ENCODE measurements at regions not wholly inside any gene's neighbourhood (a gene's known extent, or its start where the extent isn't known, plus 50 kb on each side); places are given as distances from the start of the nearest gene placed in this dataset.
"Not testable (repeated sequence)": the region's sequence is repeated elsewhere in the genome, so short reads cannot be mapped to it uniquely, and the experiment has no call there.

DNA sequence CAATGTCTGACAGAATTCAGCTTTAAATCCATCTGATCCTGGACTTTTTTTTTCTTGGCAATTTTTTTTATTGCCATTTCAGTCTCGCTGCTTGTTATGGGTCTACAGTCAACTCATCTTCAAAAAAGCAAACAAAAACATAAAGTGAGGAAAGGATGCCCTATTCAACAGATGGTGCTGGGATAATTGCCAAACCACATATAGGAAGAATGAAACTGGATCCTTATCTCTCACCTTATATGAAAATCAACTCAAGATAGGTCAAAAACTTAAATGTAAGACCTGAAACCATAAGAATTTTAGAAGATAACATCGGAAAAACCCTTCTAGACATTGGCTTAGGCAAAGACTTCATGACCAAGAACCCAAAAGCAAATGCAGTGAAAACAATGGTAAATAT is 389.1 kb upstream of the ST8SIA4 start:
- Histone ChIP-seq H3K27ac (no peak overlapping the region), H3K4me1 (ENCODE audit: insufficient read depth) (no peaks in the 10 kb centered on the region), H3K36me3 (no peaks in the 10 kb centered on the region), H3K4me3 (no peak overlapping the region), H3K27me3 (no peaks in the 10 kb centered on the region), H3K9me3 (no peaks in the 10 kb centered on the region)
- intact Hi-C loops (cut with DNase I) = no loop called here
- no peak for TF ChIP-seq POLR2A (IDR thresholded peaks at IDR 0.05)
- no peak for TF ChIP-seq EP300 (IDR thresholded peaks at IDR 0.05)
- TF ChIP-seq, protein P1, sequence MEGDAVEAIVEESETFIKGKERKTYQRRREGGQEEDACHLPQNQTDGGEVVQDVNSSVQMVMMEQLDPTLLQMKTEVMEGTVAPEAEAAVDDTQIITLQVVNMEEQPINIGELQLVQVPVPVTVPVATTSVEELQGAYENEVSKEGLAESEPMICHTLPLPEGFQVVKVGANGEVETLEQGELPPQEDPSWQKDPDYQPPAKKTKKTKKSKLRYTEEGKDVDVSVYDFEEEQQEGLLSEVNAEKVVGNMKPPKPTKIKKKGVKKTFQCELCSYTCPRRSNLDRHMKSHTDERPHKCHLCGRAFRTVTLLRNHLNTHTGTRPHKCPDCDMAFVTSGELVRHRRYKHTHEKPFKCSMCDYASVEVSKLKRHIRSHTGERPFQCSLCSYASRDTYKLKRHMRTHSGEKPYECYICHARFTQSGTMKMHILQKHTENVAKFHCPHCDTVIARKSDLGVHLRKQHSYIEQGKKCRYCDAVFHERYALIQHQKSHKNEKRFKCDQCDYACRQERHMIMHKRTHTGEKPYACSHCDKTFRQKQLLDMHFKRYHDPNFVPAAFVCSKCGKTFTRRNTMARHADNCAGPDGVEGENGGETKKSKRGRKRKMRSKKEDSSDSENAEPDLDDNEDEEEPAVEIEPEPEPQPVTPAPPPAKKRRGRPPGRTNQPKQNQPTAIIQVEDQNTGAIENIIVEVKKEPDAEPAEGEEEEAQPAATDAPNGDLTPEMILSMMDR (IDR thresholded peaks at IDR 0.05) = no peak
- no peak for DNase-seq
- WGBS, 3 donors = 63 to 77% (median 69%) methylated on average over 2 of the region's 2 CpGs

DNA sequence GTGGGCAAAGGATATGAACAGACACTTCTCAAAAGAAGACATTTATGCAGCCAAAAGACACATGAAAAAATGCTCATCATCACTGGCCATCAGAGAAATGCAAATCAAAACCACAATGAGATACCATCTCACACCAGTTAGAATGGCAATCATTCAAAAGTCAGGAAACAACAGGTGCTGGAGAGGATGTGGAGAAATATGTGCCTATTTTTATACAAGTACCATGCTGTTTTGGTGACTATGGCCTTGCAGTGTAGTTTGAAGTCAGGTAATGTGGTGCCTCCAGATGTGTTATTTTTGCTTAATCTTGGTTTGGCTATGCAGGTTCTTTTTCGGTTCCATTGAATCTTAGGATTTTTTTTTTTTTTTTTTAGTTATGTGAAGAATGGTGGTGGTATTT is 387.7 kb upstream of the ST8SIA4 start:
- H3K27me3 ChIP-seq; H3K27ac ChIP-seq; H3K4me1 ChIP-seq (ENCODE audit: insufficient read depth); H3K36me3 ChIP-seq; intact Hi-C loops (cut with DNase I); H3K9me3 ChIP-seq; H3K4me3 ChIP-seq; DNase-seq: not testable (repeated sequence)
- 87 to 93% (median 90%) methylated on average over 1 of the region's 1 CpG for WGBS, 3 donors

DNA sequence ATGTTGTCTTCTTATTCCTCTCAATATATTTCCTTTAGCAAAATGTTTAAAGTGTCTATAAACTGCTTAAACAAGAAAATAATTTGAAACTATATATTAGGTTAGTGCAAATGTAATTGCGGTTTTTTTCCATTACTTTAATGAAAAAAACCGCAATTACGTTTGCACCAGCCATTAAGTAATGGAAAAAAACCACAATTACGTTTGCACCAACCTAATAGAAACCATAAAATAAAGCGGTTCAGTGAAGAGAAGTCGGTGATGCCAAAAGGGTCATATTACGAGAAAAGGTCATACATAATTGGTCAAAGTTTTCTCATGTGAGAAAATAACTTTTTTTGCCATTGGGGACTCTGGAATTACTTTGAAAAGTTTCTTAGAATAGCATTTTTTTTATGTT is 385.6 kb upstream of the ST8SIA4 start:
- no peaks in the 10 kb centered on the region for H3K27me3 ChIP-seq
- H3K9me3 ChIP-seq = no peaks in the 10 kb centered on the region
- no peaks in the 10 kb centered on the region for H3K4me1 ChIP-seq (ENCODE audit: insufficient read depth)
- H3K36me3 ChIP-seq = no peaks in the 10 kb centered on the region
- intact Hi-C loops (cut with DNase I) = no loop called here
- TF ChIP-seq, protein P1 (IDR thresholded peaks at IDR 0.05) = no peak
- TF ChIP-seq EP300 (IDR thresholded peaks at IDR 0.05) = no peak
- no peak for TF ChIP-seq POLR2A (IDR thresholded peaks at IDR 0.05)
- H3K27ac ChIP-seq = no peak overlapping the region
- 86 to 88% (median 86%) methylated on average over 7 of the region's 7 CpGs for WGBS, 3 donors
- no peak for DNase-seq
- H3K4me3 ChIP-seq = no peak overlapping the region

DNA sequence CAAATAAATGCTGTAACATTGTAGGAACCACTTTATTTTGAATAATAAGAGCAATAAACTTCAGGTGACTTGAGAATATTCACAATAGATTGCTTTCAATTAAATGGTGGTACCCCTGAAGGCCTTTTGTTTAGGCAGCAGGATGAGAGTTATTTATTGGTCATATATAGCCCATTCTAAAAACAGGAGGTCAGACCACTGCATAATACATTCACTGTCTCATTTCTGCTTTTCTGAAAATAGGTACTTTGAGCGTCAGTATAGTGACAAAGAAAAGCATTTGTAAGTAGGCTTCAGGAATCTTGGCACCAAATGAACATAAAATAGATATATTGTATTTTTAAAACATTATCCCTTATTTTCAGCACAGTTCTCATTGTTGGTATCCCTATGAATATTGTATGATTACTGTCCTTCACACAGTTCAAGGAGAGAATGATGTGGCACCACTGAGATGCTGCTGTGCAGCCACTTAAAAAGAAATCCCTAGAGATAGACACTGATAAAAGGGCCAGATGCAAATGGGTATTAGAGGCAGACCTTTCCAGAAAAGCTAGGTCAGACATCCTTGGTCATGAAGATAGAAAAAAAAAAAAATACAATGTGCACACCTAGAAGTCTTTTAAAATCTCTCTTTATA is 381.8 kb upstream of the ST8SIA4 start:
- TF ChIP-seq, protein P1 (IDR thresholded peaks at IDR 0.05) = no peak
- no peak for TF ChIP-seq POLR2A (IDR thresholded peaks at IDR 0.05)
- TF ChIP-seq EP300 (IDR thresholded peaks at IDR 0.05) = no peak
- Histone ChIP-seq H3K9me3 (no peaks in the 10 kb centered on the region), H3K27ac (no peak overlapping the region), H3K27me3 (no peaks in the 10 kb centered on the region), H3K4me1 (ENCODE audit: insufficient read depth) (no peaks in the 10 kb centered on the region), H3K4me3 (no peak overlapping the region), H3K36me3 (no peaks in the 10 kb centered on the region)
- DNase-seq = no peak
- 0 to 53% (median 42%) methylated on average over 1 of the region's 1 CpG for WGBS, 3 donors
- intact Hi-C loops (cut with DNase I) = no loop called here

DNA sequence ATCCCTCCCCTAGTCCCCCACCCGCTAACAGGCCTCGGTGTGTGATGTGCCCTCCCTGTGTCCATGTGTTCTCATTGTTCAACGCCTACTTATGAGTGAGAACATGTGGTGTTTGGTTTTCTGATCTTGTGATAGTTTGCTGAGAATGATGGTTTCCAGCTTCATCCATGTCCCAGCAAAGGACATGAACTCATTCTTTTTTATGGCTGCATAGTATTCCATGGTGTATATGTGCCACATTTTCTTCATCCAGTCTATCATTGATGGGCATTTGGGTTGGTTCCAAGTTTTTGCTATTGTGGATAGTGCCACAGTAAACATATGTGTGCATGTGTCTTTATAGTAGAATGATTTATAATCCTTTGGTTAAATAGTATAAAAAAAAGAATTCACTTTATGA is 380.9 kb upstream of the ST8SIA4 start:
- H3K27ac ChIP-seq; DNase-seq; H3K27me3 ChIP-seq; intact Hi-C loops (cut with DNase I); H3K9me3 ChIP-seq; H3K36me3 ChIP-seq; H3K4me3 ChIP-seq; H3K4me1 ChIP-seq (ENCODE audit: insufficient read depth): not testable (repeated sequence)
- 93% methylated on average over 3 of the region's 3 CpGs for WGBS, 3 donors
